Coronary artery (tissue), 2 donors: ENCODE measurements at regions not wholly inside any gene's neighbourhood (a gene's known extent, or its start where the extent isn't known, plus 50 kb on each side); places are given as distances from the start of the nearest gene placed in this dataset.

ENCODE experiments used
- DNase-seq: peaks from one replicate; pipeline ENCODE4 v3.0.0-alpha.2; 2017; ENCODE audit warnings: low spot score
- H3K27ac ChIP-seq, 2 donors: fragments of 200-600 bp; sonication (generic); one replicate each; pipeline ENCODE4 v1.5.1; 2016 to 2019
- H3K4me3 ChIP-seq: fragments of 200-600 bp; sonication (generic); 2 replicates; pipeline ENCODE4 v1.5.1; 2016; ENCODE audit warnings: mild to moderate bottlenecking, moderate library complexity
- CTCF ChIP-seq: fragments of 200-600 bp; sonication (generic); IDR thresholded peaks from one replicate; pipeline ENCODE4 v1.5.1; 2019; ENCODE audit warnings: antibody characterized with exemption

- no peak for DNase-seq
- H3K4me3 ChIP-seq = no peak overlapping the region
- no peak overlapping the region for H3K27ac ChIP-seq
- TF ChIP-seq CTCF = no peak
Observed at GRCh38 chr4:147381749-147382148, 99.1 kb upstream of the EDNRA start.

GRCh38 chr4:147388018-147388417 lies 92.9 kb upstream of the EDNRA start:
- no peak overlapping the region for H3K4me3 ChIP-seq
- DNase-seq = no peak
- H3K27ac ChIP-seq = no peak overlapping the region
- TF ChIP-seq CTCF = no peak

- TF ChIP-seq CTCF = no peak
- H3K27ac ChIP-seq = no peak overlapping the region
- H3K4me3 ChIP-seq = no peak overlapping the region
- no peak for DNase-seq
Observed at GRCh38 chr4:147396105-147396504, 84.8 kb upstream of the EDNRA start.

GRCh38 chr4:147398556-147398955 lies 82.3 kb upstream of the EDNRA start:
- H3K4me3 ChIP-seq = no peak overlapping the region
- DNase-seq = no peak
- TF ChIP-seq CTCF = no peak
- no peak overlapping the region for H3K27ac ChIP-seq

- H3K4me3 ChIP-seq = no peak overlapping the region
- no peak overlapping the region for H3K27ac ChIP-seq
- DNase-seq = no peak
- TF ChIP-seq CTCF = no peak
Observed at GRCh38 chr4:147400721-147401120, 80.2 kb upstream of the EDNRA start.

- TF ChIP-seq CTCF = no peak
- no peak for DNase-seq
- H3K4me3 ChIP-seq = no peak overlapping the region
- H3K27ac ChIP-seq = no peak overlapping the region
Observed at GRCh38 chr4:147401221-147401620, 79.7 kb upstream of the EDNRA start.

GRCh38 chr4:147407261-147408045 lies 73.4 kb upstream of the EDNRA start:
- DNase-seq = no peak
- no peak for TF ChIP-seq CTCF
- H3K27ac ChIP-seq = peak overlapping the region in 1 of 2 donors; percentile 50
- no peak overlapping the region for H3K4me3 ChIP-seq
